GM12891 (cell line): ENCODE measurements at regions not wholly inside any gene's neighbourhood (a gene's known extent, or its start where the extent isn't known, plus 50 kb on each side); places are given as distances from the start of the nearest gene placed in this dataset.

Source experiments
- POLR2A ChIP-seq: IDR thresholded peaks from 2 replicates; pipeline ENCODE4 v1.6.1; 2011; ENCODE audit warnings: low read depth, low read length, control low read depth
- POLR2AphosphoS5 ChIP-seq: IDR thresholded peaks from 2 replicates; pipeline ENCODE4 v1.6.1; 2011; ENCODE audit warnings: low read depth, low read length, control low read depth
- POU2F2 ChIP-seq: IDR thresholded peaks from 2 replicates; pipeline ENCODE4 v1.6.1; 2011; ENCODE audit warnings: low read depth, mild to moderate bottlenecking, control low read depth, low read length, moderate library complexity
- TAF1 ChIP-seq: IDR thresholded peaks from 2 replicates; pipeline ENCODE4 v1.6.1; 2011; ENCODE audit warnings: low read depth, low read length, control low read depth

DNA sequence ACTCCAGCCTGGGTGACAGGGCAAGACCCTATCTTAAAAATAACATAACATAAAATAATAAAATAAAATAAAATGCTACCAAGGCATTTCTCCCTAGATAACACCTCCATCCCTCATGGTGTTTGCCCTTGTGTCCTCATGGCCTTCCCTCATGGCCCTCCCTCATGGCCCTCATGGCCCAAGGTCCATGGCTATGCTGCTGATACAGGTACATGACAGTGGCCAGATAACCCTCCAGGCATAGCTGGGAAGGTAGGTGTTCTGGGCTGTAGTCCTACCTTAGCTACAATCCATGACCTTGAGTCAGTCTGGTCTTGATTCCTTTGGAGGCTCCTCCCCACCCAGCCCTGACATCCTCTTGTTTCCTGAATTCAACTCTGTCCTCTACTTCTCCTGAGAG, 75.2 kb downstream of the PJA1 start:
- TF ChIP-seq POLR2A (no peak), POLR2AphosphoS5 (no peak), TAF1 (no peak), POU2F2 (no peak)
